BJ (cell line): ENCODE measurements at regions not wholly inside any gene's neighbourhood (a gene's known extent, or its start where the extent isn't known, plus 50 kb on each side); places are given as distances from the start of the nearest gene placed in this dataset.

Experiments
- CTCF ChIA-PET: fragments of 350-600 bp; formaldehyde crosslinking; extraction: SDS; loops from one replicate; lab custom pipeline; 2021; ENCODE audit warnings: antibody characterized with exemption, inconsistent platforms; lab: Yijun Ruan, JAX
- POLR2A ChIA-PET: fragments of 300-600 bp; sonication (Branson Sonifier 250); formaldehyde crosslinking; extraction: SDS; loops from one replicate; lab custom pipeline; 2021; ENCODE audit warnings: antibody characterized with exemption; lab: Charles Lee
- DNase-seq: peaks from one replicate; pipeline ENCODE4 v3.0.0-alpha.2; 2011; ENCODE audit warnings: low read depth
- H3K27me3 ChIP-seq: 2 replicates; pipeline ENCODE4 v1.6.0; 2011; ENCODE audit warnings: low read length; ENCODE audit not compliant: control insufficient read depth, insufficient read depth
- H3K36me3 ChIP-seq: 2 replicates; pipeline ENCODE4 v1.5.1; 2011; ENCODE audit warnings: low read length; ENCODE audit not compliant: control insufficient read depth, insufficient read depth
- H3K4me3 ChIP-seq: 2 replicates; pipeline ENCODE4 v1.5.1; 2011; ENCODE audit warnings: low read depth, mild to moderate bottlenecking, control low read depth, low read length
- TF ChIP-seq, protein P1 (sequence below): IDR thresholded peaks from 2 replicates; pipeline ENCODE4 v1.5.1; 2011; ENCODE audit warnings: low read depth, mild to moderate bottlenecking, control low read depth, inconsistent platforms, low read length, moderate library complexity; ENCODE audit not compliant: insufficient read depth

DNA sequence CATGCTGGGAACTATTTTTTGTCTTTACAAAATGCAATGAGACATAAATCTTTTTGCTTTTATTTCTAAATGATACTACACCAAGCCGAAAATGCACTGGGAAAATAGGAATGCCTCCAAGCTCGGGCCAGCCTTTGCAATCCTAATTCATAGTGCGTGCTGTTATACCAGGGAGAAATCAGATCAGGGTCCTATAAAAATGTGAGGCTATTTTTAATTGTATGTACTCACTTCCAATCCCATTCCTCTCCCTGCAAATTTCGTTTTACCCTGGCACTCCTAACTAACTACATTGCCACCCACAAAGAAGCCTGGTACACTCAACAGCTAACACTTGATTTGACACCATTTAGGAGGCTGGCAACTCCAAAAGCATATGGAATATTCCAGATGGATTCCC, 350.6 kb upstream of the ZFP64 start:
- no peaks in the 10 kb centered on the region for H3K36me3 ChIP-seq
- CTCF ChIA-PET: interaction anchor here (0.6 kb wide), 1 partner anchor 245 kb away, joined by 4 read pairs; no protein-coding TSS in a partner anchor

DNA sequence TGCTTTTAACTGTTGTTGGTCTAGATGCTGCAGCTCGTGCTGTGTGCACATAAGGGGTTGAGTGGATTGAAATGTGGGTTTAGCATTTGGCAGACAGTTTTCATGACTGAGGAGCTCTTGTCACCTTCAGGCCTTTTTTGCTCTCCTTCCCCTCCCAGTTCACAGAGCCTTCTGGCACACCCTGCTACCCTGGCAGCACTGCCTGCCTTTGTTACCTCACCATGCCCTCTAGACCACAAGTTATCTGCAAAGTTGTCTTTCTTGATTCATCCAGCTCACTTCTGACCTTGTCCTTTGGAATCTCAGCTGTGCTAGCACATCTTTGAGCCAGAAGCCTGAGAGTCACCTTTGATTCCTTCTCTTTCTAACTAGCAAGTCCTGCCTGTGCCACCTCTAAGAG, 348.9 kb upstream of the ZFP64 start:
- Histone ChIP-seq H3K36me3 (no peaks in the 10 kb centered on the region; the same call in 1 of the 2 replicates), H3K4me3 (no peak overlapping the region), H3K27me3 (no peaks in the 10 kb centered on the region)
- no peak for DNase-seq
- TF ChIP-seq, protein P1, sequence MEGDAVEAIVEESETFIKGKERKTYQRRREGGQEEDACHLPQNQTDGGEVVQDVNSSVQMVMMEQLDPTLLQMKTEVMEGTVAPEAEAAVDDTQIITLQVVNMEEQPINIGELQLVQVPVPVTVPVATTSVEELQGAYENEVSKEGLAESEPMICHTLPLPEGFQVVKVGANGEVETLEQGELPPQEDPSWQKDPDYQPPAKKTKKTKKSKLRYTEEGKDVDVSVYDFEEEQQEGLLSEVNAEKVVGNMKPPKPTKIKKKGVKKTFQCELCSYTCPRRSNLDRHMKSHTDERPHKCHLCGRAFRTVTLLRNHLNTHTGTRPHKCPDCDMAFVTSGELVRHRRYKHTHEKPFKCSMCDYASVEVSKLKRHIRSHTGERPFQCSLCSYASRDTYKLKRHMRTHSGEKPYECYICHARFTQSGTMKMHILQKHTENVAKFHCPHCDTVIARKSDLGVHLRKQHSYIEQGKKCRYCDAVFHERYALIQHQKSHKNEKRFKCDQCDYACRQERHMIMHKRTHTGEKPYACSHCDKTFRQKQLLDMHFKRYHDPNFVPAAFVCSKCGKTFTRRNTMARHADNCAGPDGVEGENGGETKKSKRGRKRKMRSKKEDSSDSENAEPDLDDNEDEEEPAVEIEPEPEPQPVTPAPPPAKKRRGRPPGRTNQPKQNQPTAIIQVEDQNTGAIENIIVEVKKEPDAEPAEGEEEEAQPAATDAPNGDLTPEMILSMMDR: no peak
- ChIA-PET POLR2A (no interaction called here), CTCF (no interaction called here)

More for the DNA sequence above, 350.6 kb upstream of the ZFP64 start:
- Histone ChIP-seq H3K4me3 (no peak overlapping the region), H3K27me3 (no peaks in the 10 kb centered on the region)
- DNase-seq: no peak
- POLR2A ChIA-PET: no interaction called here
- TF ChIP-seq, protein P1: no peak

DNA sequence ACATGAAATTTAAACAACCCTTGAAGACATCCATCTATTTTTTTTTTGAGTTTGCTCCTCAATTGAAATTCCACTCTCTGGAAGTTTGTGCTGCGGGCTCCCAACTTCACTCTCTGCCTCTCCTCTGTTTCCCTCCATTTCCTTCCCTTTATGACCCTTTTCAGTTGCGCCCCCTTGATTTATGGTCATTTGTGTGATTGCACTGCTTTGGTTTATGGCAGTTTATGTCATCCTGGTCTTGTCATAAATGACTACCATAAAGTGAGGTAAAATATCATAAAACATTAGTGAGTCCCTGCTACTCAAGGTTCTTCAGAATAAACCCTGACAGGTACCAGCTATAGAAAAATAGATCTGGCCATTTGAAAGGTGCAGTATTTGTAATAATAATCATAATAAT, 348.3 kb upstream of the ZFP64 start:
- ChIA-PET POLR2A (no interaction called here), CTCF (no interaction called here)
- no peaks in the 10 kb centered on the region; the same call in 1 of the 2 replicates for H3K36me3 ChIP-seq
- no peak for DNase-seq
- TF ChIP-seq, protein P1: no peak
- H3K27me3 ChIP-seq: no peaks in the 10 kb centered on the region
- H3K4me3 ChIP-seq: no peak overlapping the region

DNA sequence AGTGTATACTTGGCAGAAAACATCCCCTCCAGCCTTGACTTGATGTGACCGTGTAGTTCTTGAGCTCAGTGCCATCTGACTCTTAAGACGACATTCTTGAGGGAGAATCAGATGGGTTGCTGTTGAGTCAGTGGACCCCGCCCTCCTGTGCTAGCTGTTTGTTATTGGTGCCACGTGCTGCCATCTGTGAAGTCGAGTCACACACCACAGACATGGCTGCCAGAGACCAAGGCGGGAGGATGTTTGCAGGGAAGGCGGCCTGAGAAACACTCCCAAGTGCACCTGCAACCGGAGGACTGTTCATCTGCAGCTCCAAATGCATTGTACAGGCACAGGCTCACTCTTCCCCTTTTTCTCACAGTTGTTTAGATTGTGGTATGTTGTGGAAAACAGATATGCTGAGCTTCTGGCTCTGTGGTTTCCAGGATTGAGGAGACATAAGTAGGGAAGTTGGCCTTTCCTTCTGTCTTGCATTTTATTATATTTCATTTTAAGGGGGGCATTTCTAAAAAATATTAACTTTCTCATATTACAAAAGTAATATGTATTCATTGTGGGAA, 345.3 kb upstream of the ZFP64 start:
- Histone ChIP-seq H3K36me3 (no peaks in the 10 kb centered on the region; the same call in 1 of the 2 replicates), H3K27me3 (no peaks in the 10 kb centered on the region), H3K4me3 (no peak overlapping the region)
- CTCF ChIA-PET: no interaction called here
- POLR2A ChIA-PET: no interaction called here
- TF ChIP-seq, protein P1: no peak
- no peak for DNase-seq

DNA sequence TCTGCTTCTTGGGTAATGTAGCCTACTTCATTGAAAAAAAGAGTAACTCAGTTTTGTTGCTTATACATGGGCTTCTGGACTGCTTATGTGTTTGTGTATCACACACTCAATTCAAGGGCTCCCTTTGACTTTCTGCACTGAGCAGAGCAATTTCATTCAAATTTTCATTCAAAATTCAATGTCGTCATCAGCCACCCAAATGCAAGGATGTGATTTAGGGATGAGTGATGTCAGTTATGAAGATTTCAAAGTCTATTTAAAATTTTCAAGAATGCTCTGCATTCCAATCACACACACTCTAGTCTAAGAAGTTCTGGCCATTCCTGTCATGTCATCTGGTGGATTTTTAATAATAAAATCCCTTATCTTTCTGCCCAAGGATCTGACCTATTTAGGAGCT, 344.5 kb upstream of the ZFP64 start:
- POLR2A ChIA-PET: no interaction called here
- no peaks in the 10 kb centered on the region; the same call in 1 of the 2 replicates for H3K36me3 ChIP-seq
- no peak overlapping the region for H3K4me3 ChIP-seq
- H3K27me3 ChIP-seq: no peaks in the 10 kb centered on the region
- CTCF ChIA-PET: no interaction called here
- DNase-seq: no peak
- TF ChIP-seq, protein P1: no peak
